ENCODE measurements at regions not wholly inside any gene's neighbourhood (a gene's known extent, or its start where the extent isn't known, plus 50 kb on each side); places are given as distances from the start of the nearest gene placed in this dataset.

GRCh38 chr18:78919956-78920355, 59.7 kb upstream of the SALL3 start:
- H3K27me3 Mint-ChIP-seq: peaks cover 5% of the 10 kb centered on the region
- H3K9me3 ChIP-seq (ENCODE audit: control insufficient read depth, low read length, poor library complexity, severe bottlenecking): no peaks in the 10 kb centered on the region
- H3K27ac Mint-ChIP-seq: no peak overlapping the region
- H3K4me3 Mint-ChIP-seq: no peak overlapping the region
- H3K36me3 Mint-ChIP-seq (ENCODE audit: low read depth): no peaks in the 10 kb centered on the region
- ATAC-seq: no peak
- no peak for DNase-seq
- no peaks in the 10 kb centered on the region for H3K4me1 Mint-ChIP-seq

DNA sequence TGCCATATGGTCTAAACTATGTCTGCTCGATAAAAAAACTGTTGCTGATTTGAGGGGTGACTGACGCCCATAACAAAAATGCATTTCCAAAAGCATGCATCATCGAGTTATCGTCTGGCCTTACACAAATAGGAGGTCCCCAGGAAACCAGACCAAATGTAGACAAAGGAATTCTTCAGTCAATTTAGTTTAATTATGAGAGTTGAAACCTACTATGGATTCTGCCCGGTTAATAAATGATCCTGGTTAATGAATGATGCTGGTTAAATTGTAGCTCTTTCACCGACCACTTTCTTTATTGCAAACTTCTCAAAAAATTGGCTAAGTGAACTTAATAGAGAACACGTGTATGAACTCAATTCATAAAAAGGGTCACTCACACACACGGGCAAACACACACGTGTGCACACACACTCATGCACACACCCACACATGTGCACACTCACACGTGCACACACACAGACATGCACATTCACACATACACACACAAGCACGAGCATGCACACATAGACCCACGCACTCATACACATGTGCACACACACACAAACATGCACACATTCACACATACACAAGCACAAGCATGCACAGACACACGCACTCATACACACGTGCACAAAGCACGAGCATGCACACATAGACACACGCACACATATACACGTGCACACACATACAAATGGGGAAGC, 59.0 kb upstream of the SALL3 start:
- Mint-ChIP-seq H3K27ac (no peak overlapping the region), H3K4me3 (no peak overlapping the region), H3K36me3 (ENCODE audit: low read depth) (no peaks in the 10 kb centered on the region), H3K4me1 (no peaks in the 10 kb centered on the region), H3K27me3 (peaks cover 3% of the 10 kb centered on the region)
- DNase-seq (no peak), ATAC-seq (no peak)
- H3K9me3 ChIP-seq (ENCODE audit: control insufficient read depth, low read length, poor library complexity, severe bottlenecking): no peaks in the 10 kb centered on the region

DNA sequence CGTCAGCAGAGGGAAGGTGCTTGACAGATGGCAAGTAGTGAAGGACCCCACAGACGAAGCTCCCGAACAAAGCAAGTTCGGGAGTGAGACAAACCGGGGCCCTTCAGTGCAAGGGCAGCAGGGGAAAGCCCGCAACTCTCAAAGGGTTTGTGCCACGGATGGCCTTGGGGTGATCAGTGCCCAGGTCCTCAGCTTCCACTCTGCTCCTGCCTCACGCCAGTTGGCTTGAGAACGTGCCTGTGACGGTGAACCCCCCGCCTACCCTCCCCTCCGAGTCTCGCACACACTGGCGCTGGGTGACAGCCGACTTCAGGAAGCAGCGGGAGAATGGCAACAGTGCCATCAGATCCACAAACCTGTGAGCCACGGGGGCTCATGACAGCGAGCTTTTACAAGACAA, 56.8 kb upstream of the SALL3 start:
- Mint-ChIP-seq H3K27me3 (no peaks in the 10 kb centered on the region), H3K27ac (no peak overlapping the region), H3K36me3 (ENCODE audit: low read depth) (no peaks in the 10 kb centered on the region), H3K4me3 (no peak overlapping the region), H3K4me1 (no peaks in the 10 kb centered on the region)
- no peaks in the 10 kb centered on the region for H3K9me3 ChIP-seq (ENCODE audit: control insufficient read depth, low read length, poor library complexity, severe bottlenecking)
- no peak for DNase-seq
- no peak for ATAC-seq

DNA sequence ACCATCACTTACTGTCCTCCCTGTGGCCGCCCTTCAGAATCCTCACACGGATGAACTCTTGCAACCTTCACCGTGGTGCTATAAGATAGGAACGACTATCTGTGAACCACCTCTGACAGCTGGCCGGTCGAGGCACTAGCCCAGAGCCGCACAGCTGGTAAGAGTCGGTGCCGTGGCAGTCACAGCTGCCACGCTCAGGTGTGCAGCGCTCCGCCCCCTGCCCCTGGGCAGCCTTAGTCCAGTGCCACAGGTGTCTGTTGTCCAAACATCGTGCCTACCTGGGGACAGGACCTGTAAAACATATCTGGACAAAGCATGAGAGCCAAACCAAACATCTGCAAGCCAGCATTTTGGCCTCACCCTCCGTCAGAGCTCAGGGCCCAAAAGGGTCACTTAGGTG, 55.3 kb upstream of the SALL3 start:
- no peaks in the 10 kb centered on the region for H3K9me3 ChIP-seq (ENCODE audit: control insufficient read depth, low read length, poor library complexity, severe bottlenecking)
- ATAC-seq: no peak
- H3K27ac Mint-ChIP-seq: no peak overlapping the region
- no peak overlapping the region for H3K4me3 Mint-ChIP-seq
- no peaks in the 10 kb centered on the region for H3K4me1 Mint-ChIP-seq
- no peak for DNase-seq
- H3K27me3 Mint-ChIP-seq: no peaks in the 10 kb centered on the region
- H3K36me3 Mint-ChIP-seq (ENCODE audit: low read depth): no peaks in the 10 kb centered on the region

GRCh38 chr18:78924786-78925540, 54.7 kb upstream of the SALL3 start:
- ATAC-seq: no peak
- Mint-ChIP-seq H3K4me3 (no peak overlapping the region), H3K36me3 (ENCODE audit: low read depth) (no peaks in the 10 kb centered on the region), H3K27ac (no peak overlapping the region), H3K4me1 (no peaks in the 10 kb centered on the region), H3K27me3 (peaks cover 2% of the 10 kb centered on the region)
- no peaks in the 10 kb centered on the region for H3K9me3 ChIP-seq (ENCODE audit: control insufficient read depth, low read length, poor library complexity, severe bottlenecking)
- DNase-seq: no peak

- no peak overlapping the region for H3K4me3 Mint-ChIP-seq
- H3K9me3 ChIP-seq (ENCODE audit: control insufficient read depth, low read length, poor library complexity, severe bottlenecking): no peaks in the 10 kb centered on the region
- no peaks in the 10 kb centered on the region for H3K4me1 Mint-ChIP-seq
- ATAC-seq (no peak), DNase-seq (no peak)
- H3K36me3 Mint-ChIP-seq (ENCODE audit: low read depth): no peaks in the 10 kb centered on the region
- peaks cover 6% of the 10 kb centered on the region for H3K27me3 Mint-ChIP-seq
- H3K27ac Mint-ChIP-seq: peak overlapping the region; percentile 54
These were observed 53.9 kb upstream of the SALL3 start for GRCh38 chr18:78925557-78926242.

DNA sequence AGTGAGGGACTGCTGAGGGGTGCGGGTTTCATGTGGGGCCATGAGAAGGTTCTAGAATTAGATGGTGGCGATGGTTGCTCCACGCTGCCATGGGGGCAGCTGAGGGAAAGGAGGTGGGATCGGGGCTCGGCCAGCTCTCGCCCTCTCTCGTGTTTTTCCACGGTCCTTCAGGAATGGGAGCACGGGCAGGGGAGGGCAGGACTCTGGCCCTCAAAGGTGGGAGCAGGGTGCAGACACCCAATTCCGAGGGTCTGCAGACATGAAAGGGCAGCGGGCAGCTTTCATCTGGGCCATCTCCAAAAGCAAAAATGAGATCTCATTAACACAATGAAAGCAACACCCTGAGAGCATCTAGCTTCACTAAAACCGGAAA, 53.4 kb upstream of the SALL3 start:
- no peak overlapping the region for H3K4me3 Mint-ChIP-seq
- no peaks in the 10 kb centered on the region for H3K4me1 Mint-ChIP-seq
- H3K27ac Mint-ChIP-seq: peak overlapping the region; percentile 54
- DNase-seq (no peak), ATAC-seq (no peak)
- H3K27me3 Mint-ChIP-seq: peaks cover 6% of the 10 kb centered on the region
- no peaks in the 10 kb centered on the region for H3K36me3 Mint-ChIP-seq (ENCODE audit: low read depth)
- H3K9me3 ChIP-seq (ENCODE audit: control insufficient read depth, low read length, poor library complexity, severe bottlenecking): no peaks in the 10 kb centered on the region

GRCh38 chr18:78927156-78927555, 52.5 kb upstream of the SALL3 start:
- Mint-ChIP-seq H3K36me3 (ENCODE audit: low read depth) (no peaks in the 10 kb centered on the region), H3K27ac (no peak overlapping the region), H3K4me3 (no peak overlapping the region), H3K4me1 (no peaks in the 10 kb centered on the region), H3K27me3 (peaks cover 6% of the 10 kb centered on the region)
- ATAC-seq (no peak), DNase-seq (no peak)
- H3K9me3 ChIP-seq (ENCODE audit: control insufficient read depth, low read length, poor library complexity, severe bottlenecking): no peaks in the 10 kb centered on the region

DNA sequence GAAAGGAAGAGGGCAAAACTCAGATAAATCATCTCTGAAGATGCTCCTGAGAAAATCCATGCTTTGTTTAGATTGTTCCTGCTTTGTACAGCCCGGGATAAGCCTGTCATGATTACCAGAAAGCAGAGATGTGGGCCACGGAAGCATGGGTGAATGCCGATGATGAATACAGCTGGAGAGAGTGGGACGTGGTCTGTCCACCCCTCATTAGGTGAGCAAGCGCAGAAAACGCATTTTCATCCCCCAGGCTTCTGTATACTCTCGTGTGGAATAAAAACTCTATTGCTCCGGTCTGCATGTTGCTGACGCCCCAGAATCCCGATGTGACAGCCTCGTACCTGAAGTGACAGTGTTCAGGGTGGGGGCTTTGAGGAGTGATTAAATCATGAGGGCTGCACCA, 52.0 kb upstream of the SALL3 start:
- no peaks in the 10 kb centered on the region for H3K36me3 Mint-ChIP-seq (ENCODE audit: low read depth)
- ATAC-seq: no peak

DNA sequence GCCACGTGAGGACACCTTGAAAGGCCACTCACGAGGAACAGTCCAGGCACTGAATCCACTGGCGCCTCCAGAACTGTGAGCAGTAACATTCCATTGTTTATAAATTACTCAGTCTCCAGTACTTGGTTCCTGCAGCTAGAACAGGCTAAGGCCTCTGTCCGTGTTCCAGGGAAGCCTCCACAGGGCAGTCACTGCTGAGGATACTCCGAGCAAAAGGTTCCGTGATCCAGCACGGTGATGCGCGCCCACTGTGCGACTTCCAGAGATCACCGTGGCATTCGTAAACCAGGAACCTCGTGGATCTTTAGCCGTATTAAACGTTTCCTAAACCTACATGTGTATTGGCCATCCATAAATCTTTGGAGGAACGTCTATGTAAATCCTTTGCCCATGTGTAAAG, 51.5 kb upstream of the SALL3 start:
- Mint-ChIP-seq H3K27ac (no peak overlapping the region), H3K4me1 (no peaks in the 10 kb centered on the region), H3K27me3 (peaks cover 6% of the 10 kb centered on the region), H3K4me3 (no peak overlapping the region), H3K36me3 (ENCODE audit: low read depth) (no peaks in the 10 kb centered on the region)
- H3K9me3 ChIP-seq (ENCODE audit: control insufficient read depth, low read length, poor library complexity, severe bottlenecking): no peaks in the 10 kb centered on the region
- ATAC-seq: no peak
- DNase-seq: no peak

More for the DNA sequence above, 52.0 kb upstream of the SALL3 start:
- no peaks in the 10 kb centered on the region for H3K4me1 Mint-ChIP-seq
- H3K27me3 Mint-ChIP-seq: peaks cover 6% of the 10 kb centered on the region
- no peak overlapping the region for H3K4me3 Mint-ChIP-seq
- no peaks in the 10 kb centered on the region for H3K9me3 ChIP-seq (ENCODE audit: control insufficient read depth, low read length, poor library complexity, severe bottlenecking)
- DNase-seq: no peak
- no peak overlapping the region for H3K27ac Mint-ChIP-seq

- DNase-seq (no peak), ATAC-seq (no peak)
- no peaks in the 10 kb centered on the region for H3K4me1 Mint-ChIP-seq
- H3K36me3 Mint-ChIP-seq (ENCODE audit: low read depth): no peaks in the 10 kb centered on the region
- H3K27me3 Mint-ChIP-seq: peaks cover 12% of the 10 kb centered on the region
- H3K27ac Mint-ChIP-seq: no peak overlapping the region
- H3K4me3 Mint-ChIP-seq: no peak overlapping the region
- no peaks in the 10 kb centered on the region for H3K9me3 ChIP-seq (ENCODE audit: control insufficient read depth, low read length, poor library complexity, severe bottlenecking)
These were observed 50.1 kb upstream of the SALL3 start for GRCh38 chr18:78929516-78929915.

All from T-helper 17 cell (primary cell).